Common myeloid progenitor, CD34-positive (primary cell): ENCODE measurements at regions not wholly inside any gene's neighbourhood (a gene's known extent, or its start where the extent isn't known, plus 50 kb on each side); places are given as distances from the start of the nearest gene placed in this dataset.
A peak's percentile ranks its signal among the peaks of the same experiment; 100 is the strongest.

Experiments
- CTCF ChIA-PET: fragments of 350-600 bp; sonication (Branson Sonifier 250); formaldehyde crosslinking; loops from one replicate; lab custom pipeline; 2021; ENCODE audit warnings: antibody characterized with exemption; lab: Charles Lee
- POLR2A ChIA-PET: fragments of 350-600 bp; sonication (Branson Sonifier 250); formaldehyde crosslinking; loops from one replicate; lab custom pipeline; 2021; ENCODE audit warnings: antibody characterized with exemption; lab: Charles Lee
- DNase-seq, 3 donors: peaks; one replicate each; pipeline versions ENCODE4 v3.0.0 to v3.0.0-alpha.2; 2013
- H3K27ac ChIP-seq, 2 experiments: 1 replicate in 1 of 2; 2 replicates in 1 of 2; pipeline ENCODE4 v1.7.0; 2013; ENCODE audit warnings: inconsistent platforms in 2 of 2, low read length in 2 of 2, mild to moderate bottlenecking in 2 of 2, low read depth in 1 of 2, moderate library complexity in 1 of 2; ENCODE audit not compliant: severe bottlenecking in 2 of 2, insufficient read depth in 1 of 2, poor library complexity in 1 of 2
- H3K27me3 ChIP-seq, 5 experiments: replicated peaks in 2 of 5; 1 replicate in 3 of 5; 2 replicates in 2 of 5; pipeline versions ENCODE4 v1.6.1 to v1.7.0; 2013; ENCODE audit warnings: low read length in 4 of 5, mild to moderate bottlenecking in 2 of 5, moderate library complexity in 2 of 5, inconsistent platforms in 1 of 5; ENCODE audit not compliant: insufficient read depth in 5 of 5, control insufficient read depth in 4 of 5
- H3K36me3 ChIP-seq, 4 experiments: 1 replicate in 2 of 4; 2 replicates in 2 of 4; pipeline versions ENCODE4 v1.6.1 to v1.7.0; 2013; ENCODE audit warnings: low read length in 3 of 4, control low read depth in 1 of 4, mild to moderate bottlenecking in 1 of 4; ENCODE audit not compliant: control insufficient read depth in 4 of 4, insufficient read depth in 4 of 4
- H3K4me1 ChIP-seq, 4 experiments: 1 replicate in 3 of 4; 2 replicates in 1 of 4; pipeline versions ENCODE4 v1.6.1 to v1.7.1; 2013; ENCODE audit warnings: low read length in 3 of 4, mild to moderate bottlenecking in 3 of 4, control low read depth in 1 of 4, inconsistent platforms in 1 of 4, moderate library complexity in 1 of 4; ENCODE audit not compliant: control insufficient read depth in 4 of 4, insufficient read depth in 4 of 4; ENCODE audit errors: control extremely low read depth in 1 of 4
- H3K4me3 ChIP-seq, 7 experiments: 1 replicate in 4 of 7; 2 replicates in 3 of 7; pipeline versions ENCODE4 v1.5.1 to v1.7.0; 2013; ENCODE audit warnings: mild to moderate bottlenecking in 7 of 7, low read length in 6 of 7, moderate library complexity in 6 of 7, inconsistent platforms in 2 of 7, low read depth in 2 of 7, control low read depth in 1 of 7; ENCODE audit not compliant: insufficient read depth in 4 of 7, control insufficient read depth in 1 of 7; ENCODE audit errors: extremely low read depth in 1 of 7
- H3K9me3 ChIP-seq, 5 experiments: 1 replicate in 4 of 5; 2 replicates in 1 of 5; pipeline versions ENCODE4 v1.6.1 to v1.7.1; 2013; ENCODE audit warnings: low read length in 4 of 5, mild to moderate bottlenecking in 2 of 5, inconsistent platforms in 1 of 5, low read depth in 1 of 5, moderate library complexity in 1 of 5; ENCODE audit not compliant: control insufficient read depth in 4 of 5, insufficient read depth in 2 of 5; ENCODE audit errors: control extremely low read depth in 1 of 5
- WGBS: methylation state at CpG from one replicate; pipeline ENCODE4 v1.1.5; 2013; ENCODE audit not compliant: insufficient coverage; 5-methylcytosine and 5-hydroxymethylcytosine counted together

DNA sequence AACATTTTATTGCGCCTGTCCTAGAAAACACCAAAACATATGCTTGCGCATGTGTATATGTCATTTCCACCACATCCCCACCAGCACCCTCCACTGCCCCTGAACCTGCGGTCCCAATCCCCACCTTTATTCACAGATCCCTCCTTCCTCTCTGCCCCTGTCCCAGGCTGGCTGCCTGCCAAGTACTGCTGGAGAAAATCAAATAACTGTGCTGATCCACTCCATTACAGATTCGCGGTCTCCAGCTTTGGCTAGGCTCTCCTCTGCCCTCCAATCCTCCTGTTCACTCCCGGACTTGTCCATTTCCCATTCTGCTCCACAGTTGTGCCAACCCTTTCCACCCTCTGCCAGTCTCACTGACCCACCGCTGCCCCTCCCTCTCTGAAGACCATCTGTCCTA lies 59.3 kb upstream of the GJB5 start:
- H3K9me3 ChIP-seq = peaks cover 0 to 3% (median 0%) of the 10 kb centered on the region in 5 experiments
- H3K4me1 ChIP-seq = peaks cover 0 to 4% (median 2%) of the 10 kb centered on the region in 4 experiments
- DNase-seq = no peak
- no peak overlapping the region for H3K27ac ChIP-seq
- H3K27me3 ChIP-seq = no peaks in the 10 kb centered on the region
- no peaks in the 10 kb centered on the region for H3K36me3 ChIP-seq
- 97% methylated on average over 6 of the region's 7 CpGs for WGBS
- no peak overlapping the region for H3K4me3 ChIP-seq
- ChIA-PET POLR2A (no interaction called here), CTCF (no interaction called here)

DNA sequence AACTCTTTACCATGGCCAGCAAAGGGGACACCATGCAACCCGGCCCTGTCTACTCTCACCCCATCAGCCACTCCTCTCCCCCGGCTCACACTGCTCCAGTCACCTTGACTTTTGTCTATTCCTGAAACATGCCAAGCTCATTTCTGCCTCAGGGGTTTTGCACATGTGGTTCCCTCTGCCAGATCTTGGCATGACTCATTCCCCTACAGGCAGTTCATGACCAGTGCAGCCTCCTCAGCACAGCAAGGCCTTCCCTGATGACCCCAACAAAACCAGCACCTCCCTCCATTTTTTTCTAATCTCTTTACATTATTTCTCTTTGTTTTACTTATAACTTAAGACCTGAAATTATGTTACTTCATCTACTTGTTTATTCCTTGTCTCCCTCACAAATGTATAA lies 58.6 kb upstream of the GJB5 start:
- H3K36me3 ChIP-seq = no peaks in the 10 kb centered on the region
- ChIA-PET CTCF (interaction anchor here (0.6 to 1.2 kb wide), 3 partner anchors 15 to 222 kb away, joined by 3 to 4 read pairs (median 4); no protein-coding TSS in a partner anchor), POLR2A (no interaction called here)
- WGBS = 100% methylated on average over 1 of the region's 2 CpGs
- no peak for DNase-seq
- H3K9me3 ChIP-seq = peaks cover 0 to 3% (median 0%) of the 10 kb centered on the region in 5 experiments
- H3K27me3 ChIP-seq = no peaks in the 10 kb centered on the region
- no peak overlapping the region for H3K4me3 ChIP-seq
- peaks cover 0 to 4% (median 2%) of the 10 kb centered on the region in 4 experiments for H3K4me1 ChIP-seq
- no peak overlapping the region for H3K27ac ChIP-seq

DNA sequence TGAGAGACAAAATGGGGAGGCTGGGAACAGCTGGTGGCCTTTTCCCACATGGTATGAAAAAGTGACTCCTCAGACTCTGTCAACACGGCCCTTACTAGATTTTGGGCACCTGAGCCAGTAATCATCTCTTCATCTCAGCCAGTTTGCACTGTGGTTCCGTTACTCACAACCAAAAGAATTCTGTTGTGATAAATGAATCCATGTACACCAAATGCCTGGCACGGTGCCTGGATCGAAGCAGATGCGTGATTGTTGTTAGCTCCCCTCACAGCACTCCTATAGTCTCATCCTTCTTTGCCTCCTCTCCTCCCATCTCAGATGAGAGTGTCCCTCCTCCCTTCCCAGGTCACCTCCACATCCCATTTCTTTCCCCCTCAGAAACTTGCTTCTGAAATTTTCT lies 57.9 kb upstream of the GJB5 start:
- Histone ChIP-seq H3K27ac (no peak overlapping the region), H3K27me3 (no peaks in the 10 kb centered on the region), H3K4me3 (no peak overlapping the region), H3K9me3 (peaks cover 0 to 3% (median 0%) of the 10 kb centered on the region in 5 experiments), H3K36me3 (no peaks in the 10 kb centered on the region), H3K4me1 (peaks cover 0 to 4% (median 2%) of the 10 kb centered on the region in 4 experiments)
- ChIA-PET POLR2A (no interaction called here), CTCF (interaction anchor here (0.7 to 1.2 kb wide), 4 partner anchors 13 to 46 kb away, joined by 3 to 4 read pairs (median 3); no protein-coding TSS in a partner anchor)
- DNase-seq = no peak
- WGBS = 78% methylated on average over 5 of the region's 5 CpGs

DNA sequence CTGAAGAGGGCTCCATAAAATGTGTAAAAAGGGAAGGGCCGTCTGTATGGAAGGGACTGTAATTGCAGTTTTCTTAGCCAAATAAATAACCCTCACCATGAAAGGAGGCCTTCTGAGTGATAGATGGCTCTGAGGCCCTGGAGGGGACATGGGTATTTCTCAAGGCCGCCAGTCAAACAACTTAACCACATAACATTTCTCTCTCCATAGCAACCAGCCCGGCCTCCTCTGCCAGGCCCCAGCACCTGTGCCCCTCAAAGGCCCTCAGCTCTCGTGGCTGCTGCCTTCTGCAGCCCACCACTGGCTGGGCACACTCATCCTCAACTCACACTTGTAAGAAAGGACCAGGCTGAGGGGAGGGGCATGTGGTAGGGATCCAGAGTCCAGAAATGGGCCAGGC lies 57.0 kb upstream of the GJB5 start:
- ChIA-PET POLR2A (no interaction called here), CTCF (interaction anchor here (1.1 to 1.2 kb wide), 2 partner anchors 14 to 45 kb away, joined by 3 read pairs; no protein-coding TSS in a partner anchor)
- Histone ChIP-seq H3K36me3 (no peaks in the 10 kb centered on the region), H3K9me3 (peaks cover 0 to 3% (median 0%) of the 10 kb centered on the region in 5 experiments), H3K4me3 (no peak overlapping the region), H3K4me1 (peaks cover 0 to 4% (median 2%) of the 10 kb centered on the region in 4 experiments), H3K27ac (no peak overlapping the region), H3K27me3 (no peaks in the 10 kb centered on the region)
- WGBS = 50% methylated on average over 1 of the region's 4 CpGs
- DNase-seq = peak in 2 of 3 donors; percentile 62 to 64

DNA sequence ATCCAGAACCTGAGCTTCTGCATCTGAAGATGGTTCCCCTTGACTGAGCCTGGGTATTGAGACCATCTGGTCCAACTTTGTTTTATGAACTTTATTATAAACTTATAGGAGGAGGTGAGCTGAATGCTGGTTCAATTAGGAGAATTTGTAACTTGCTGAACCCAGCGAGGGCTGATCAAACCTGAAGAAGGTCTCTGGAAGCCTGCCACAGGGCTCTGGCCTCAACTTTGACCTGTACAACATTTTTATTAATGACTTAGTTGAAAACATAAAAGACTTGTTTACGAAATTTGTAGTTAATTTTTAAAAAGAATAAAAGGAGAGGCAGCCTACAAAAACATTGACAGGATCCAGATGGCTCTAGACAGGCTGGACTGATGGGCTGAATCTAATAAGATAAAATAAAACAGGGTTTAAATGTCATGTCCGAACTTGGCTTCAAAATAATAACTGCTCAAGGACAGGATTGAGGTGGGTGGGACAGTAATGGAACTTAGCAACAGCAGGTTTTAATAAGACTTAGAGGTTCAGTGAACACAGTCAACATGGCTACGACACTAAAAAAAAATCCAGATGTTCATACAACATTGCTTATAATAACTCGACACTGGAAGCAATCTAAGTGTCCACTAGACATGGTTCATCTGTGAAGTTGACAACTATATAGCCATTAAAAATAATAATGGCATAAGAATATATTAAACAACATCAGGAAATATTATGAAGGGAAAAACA lies 53.4 kb upstream of the GJB5 start:
- H3K27me3 ChIP-seq = peaks cover 0 to 23% (median 7%) of the 10 kb centered on the region in 5 experiments
- H3K4me3 ChIP-seq = no peak overlapping the region
- no peak for DNase-seq
- no peaks in the 10 kb centered on the region for H3K36me3 ChIP-seq
- peaks cover 0 to 4% (median 2%) of the 10 kb centered on the region in 4 experiments for H3K4me1 ChIP-seq
- no peaks in the 10 kb centered on the region for H3K9me3 ChIP-seq
- 88% methylated on average over 2 of the region's 5 CpGs for WGBS
- ChIA-PET POLR2A (no interaction called here), CTCF (no interaction called here)
- H3K27ac ChIP-seq = no peak overlapping the region
